Keratinocyte (primary cell): ENCODE measurements at regions not wholly inside any gene's neighbourhood (a gene's known extent, or its start where the extent isn't known, plus 50 kb on each side); places are given as distances from the start of the nearest gene placed in this dataset.
A peak's percentile ranks its signal among the peaks of the same experiment; 100 is the strongest.

Experiments
- DNase-seq: peaks from one replicate; pipeline ENCODE4 v3.0.0-alpha.2; 2011; ENCODE audit warnings: low read depth, missing footprints, low spot score
- FAIRE-seq: peaks from 2 replicates; lab custom pipeline; 2011; peaks lifted over from hg19 to GRCh38; lab: Jason Lieb, UNC
- H2AFZ ChIP-seq: 2 replicates; pipeline ENCODE4 v1.6.0; 2012; ENCODE audit warnings: low read length, control low read depth, inconsistent platforms; ENCODE audit not compliant: control insufficient read depth
- H3K27ac ChIP-seq: 2 replicates; pipeline ENCODE4 v1.5.1; 2011; ENCODE audit warnings: low read length; ENCODE audit not compliant: control insufficient read depth, insufficient read depth
- H3K27me3 ChIP-seq: 3 replicates; pipeline ENCODE4 v1.6.0; 2011; ENCODE audit warnings: low read length; ENCODE audit not compliant: control insufficient read depth, insufficient read depth; ENCODE audit errors: extremely low read depth
- H3K36me3 ChIP-seq, 2 experiments: 2 replicates in 1 of 2; 3 replicates in 1 of 2; pipeline ENCODE4 v1.5.1; 2011; ENCODE audit warnings: low read length in 2 of 2, mild to moderate bottlenecking in 1 of 2; ENCODE audit not compliant: control insufficient read depth in 2 of 2, insufficient read depth in 2 of 2; ENCODE audit errors: extremely low read depth in 1 of 2
- H3K4me1 ChIP-seq: 3 replicates; pipeline ENCODE4 v1.5.1; 2011; ENCODE audit warnings: low read length; ENCODE audit not compliant: control insufficient read depth, insufficient read depth; ENCODE audit errors: extremely low read depth
- H3K4me2 ChIP-seq: 3 replicates; pipeline ENCODE4 v1.6.0; 2011; ENCODE audit warnings: low read depth, low read length; ENCODE audit not compliant: control insufficient read depth, insufficient read depth; ENCODE audit errors: extremely low read depth
- H3K4me3 ChIP-seq, 3 experiments: fragments of 200-600 bp in 1 of 3; sonication (generic) in 1 of 3; 2 replicates in 2 of 3; 3 replicates in 1 of 3; pipeline ENCODE4 v1.5.1; 2011 to 2016; ENCODE audit warnings: low read length in 3 of 3, mild to moderate bottlenecking in 3 of 3, control low read depth in 2 of 3, inconsistent platforms in 1 of 3, low read depth in 1 of 3, mixed read lengths in 1 of 3, mixed run types in 1 of 3, moderate library complexity in 1 of 3; ENCODE audit not compliant: control insufficient read depth in 2 of 3, insufficient read depth in 2 of 3; ENCODE audit errors: extremely low read depth in 1 of 3
- H3K79me2 ChIP-seq: 2 replicates; pipeline ENCODE4 v1.6.0; 2012; ENCODE audit warnings: low read length; ENCODE audit not compliant: control insufficient read depth, insufficient read depth
- H3K9ac ChIP-seq: 3 replicates; pipeline ENCODE4 v1.6.0; 2011; ENCODE audit warnings: low read length; ENCODE audit not compliant: control insufficient read depth, insufficient read depth; ENCODE audit errors: extremely low read depth
- H3K9me1 ChIP-seq: 3 replicates; pipeline ENCODE4 v1.6.0; 2011; ENCODE audit warnings: low read length; ENCODE audit not compliant: control insufficient read depth, insufficient read depth; ENCODE audit errors: extremely low read depth
- H3K9me3 ChIP-seq: 2 replicates; pipeline ENCODE4 v1.5.1; 2012; ENCODE audit warnings: low read depth, low read length; ENCODE audit not compliant: control insufficient read depth
- H4K20me1 ChIP-seq: 3 replicates; pipeline ENCODE4 v1.6.0; 2011; ENCODE audit warnings: low read length; ENCODE audit not compliant: control insufficient read depth, insufficient read depth; ENCODE audit errors: extremely low read depth
- EZH2 ChIP-seq: IDR thresholded peaks from one replicate; pipeline ENCODE4 v1.6.1; 2012; ENCODE audit warnings: inconsistent platforms, mild to moderate bottlenecking, low read length, moderate library complexity
- dilution Hi-C: fragments of 300-500 bp; cut with MboI; formaldehyde crosslinking; loops from one replicate; pipeline ENCODE4 v1.7.0; 2020; ENCODE audit warnings: low sequenced_read_pairs; ENCODE audit not compliant: extremely low pct_ligation_motif_present
- TF ChIP-seq, protein P1 (sequence below), 3 experiments: IDR thresholded peaks in 1 of 3; conservative IDR thresholded peaks in 1 of 3; optimal IDR thresholded peaks in 1 of 3; 2 replicates in 2 of 3; 3 replicates in 1 of 3; pipeline versions ENCODE3 to v1.5.1; 2011; ENCODE audit warnings: low read length in 3 of 3, mild to moderate bottlenecking in 3 of 3, moderate library complexity in 2 of 3, control low read depth in 1 of 3, inconsistent platforms in 1 of 3; ENCODE audit not compliant: insufficient read depth in 2 of 3; ENCODE audit errors: extremely low read depth in 1 of 3

DNA sequence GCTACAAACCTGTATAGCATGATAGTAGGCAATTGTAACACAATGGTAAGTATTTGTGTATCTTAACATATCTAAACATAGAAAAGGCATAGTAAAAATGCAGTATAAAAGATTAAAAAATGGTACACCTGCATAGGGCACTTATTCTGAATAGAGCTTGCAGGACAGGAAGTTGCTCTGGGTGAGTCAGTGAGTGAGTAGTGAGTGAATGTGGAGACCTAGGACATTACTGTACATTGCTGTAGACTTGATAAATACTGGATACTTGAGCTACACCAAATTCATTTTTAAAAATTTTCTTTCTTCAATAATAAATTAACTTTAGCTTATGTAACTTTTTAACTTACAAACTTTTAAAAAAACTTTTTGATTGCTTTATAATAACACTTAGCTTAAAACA, 68.2 kb upstream of the MAML3 start:
- FAIRE-seq: peak; percentile 52

DNA sequence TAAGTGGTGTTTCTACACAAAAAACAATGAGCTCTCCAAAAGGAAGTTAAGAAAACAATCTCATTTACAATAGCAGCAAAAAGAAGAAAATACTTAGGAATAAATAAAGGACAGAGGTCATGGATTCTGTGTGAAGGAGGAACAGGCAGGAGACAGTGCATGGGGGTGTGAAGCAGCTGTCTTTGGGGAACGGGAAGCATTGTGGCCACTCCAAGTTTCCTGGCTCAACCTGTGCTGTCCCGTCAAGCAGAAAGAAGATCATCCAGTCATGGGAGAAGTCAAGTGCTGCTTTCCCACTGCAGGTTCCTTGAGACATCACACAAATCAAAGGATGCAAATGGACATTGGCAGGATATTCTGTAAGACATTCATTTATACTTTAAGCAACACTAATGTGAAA, 66.1 kb upstream of the MAML3 start:
- Histone ChIP-seq H3K36me3 (no peaks in the 10 kb centered on the region), H3K4me1 (peaks cover 3% of the 10 kb centered on the region)

More for the DNA sequence above, 68.2 kb upstream of the MAML3 start:
- Histone ChIP-seq H3K27ac (peak overlapping the region; percentile 4), H3K9ac (no peak overlapping the region), H3K4me1 (peaks cover 3% of the 10 kb centered on the region), H2AFZ (no peak overlapping the region), H3K9me1 (no peaks in the 10 kb centered on the region), H3K27me3 (no peaks in the 10 kb centered on the region), H4K20me1 (no peaks in the 10 kb centered on the region), H3K79me2 (no peaks in the 10 kb centered on the region), H3K4me2 (no peak overlapping the region), H3K36me3 (no peaks in the 10 kb centered on the region), H3K9me3 (no peaks in the 10 kb centered on the region), H3K4me3 (no peak overlapping the region)
- dilution Hi-C loops: no loop called here
- no peak for TF ChIP-seq EZH2
- TF ChIP-seq, protein P1, sequence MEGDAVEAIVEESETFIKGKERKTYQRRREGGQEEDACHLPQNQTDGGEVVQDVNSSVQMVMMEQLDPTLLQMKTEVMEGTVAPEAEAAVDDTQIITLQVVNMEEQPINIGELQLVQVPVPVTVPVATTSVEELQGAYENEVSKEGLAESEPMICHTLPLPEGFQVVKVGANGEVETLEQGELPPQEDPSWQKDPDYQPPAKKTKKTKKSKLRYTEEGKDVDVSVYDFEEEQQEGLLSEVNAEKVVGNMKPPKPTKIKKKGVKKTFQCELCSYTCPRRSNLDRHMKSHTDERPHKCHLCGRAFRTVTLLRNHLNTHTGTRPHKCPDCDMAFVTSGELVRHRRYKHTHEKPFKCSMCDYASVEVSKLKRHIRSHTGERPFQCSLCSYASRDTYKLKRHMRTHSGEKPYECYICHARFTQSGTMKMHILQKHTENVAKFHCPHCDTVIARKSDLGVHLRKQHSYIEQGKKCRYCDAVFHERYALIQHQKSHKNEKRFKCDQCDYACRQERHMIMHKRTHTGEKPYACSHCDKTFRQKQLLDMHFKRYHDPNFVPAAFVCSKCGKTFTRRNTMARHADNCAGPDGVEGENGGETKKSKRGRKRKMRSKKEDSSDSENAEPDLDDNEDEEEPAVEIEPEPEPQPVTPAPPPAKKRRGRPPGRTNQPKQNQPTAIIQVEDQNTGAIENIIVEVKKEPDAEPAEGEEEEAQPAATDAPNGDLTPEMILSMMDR (optimal IDR thresholded peaks at IDR 0.05 in 1 of 3, IDR thresholded peaks at IDR 0.05 in 1 of 3, conservative IDR thresholded peaks at IDR 0.05 in 1 of 3; ENCODE audit: extremely low read depth in 1 of 3, insufficient read depth in 2 of 3, low read length in 3 of 3): no peak
- no peak for DNase-seq

More for the DNA sequence above, 66.1 kb upstream of the MAML3 start:
- H3K9ac ChIP-seq: no peak overlapping the region
- H3K9me1 ChIP-seq: no peaks in the 10 kb centered on the region
- DNase-seq (no peak), FAIRE-seq (no peak)
- H3K27ac ChIP-seq: no peak overlapping the region
- no peaks in the 10 kb centered on the region for H3K9me3 ChIP-seq
- H3K4me3 ChIP-seq: no peak overlapping the region
- H4K20me1 ChIP-seq: no peaks in the 10 kb centered on the region
- TF ChIP-seq EZH2: no peak
- TF ChIP-seq, protein P1 (optimal IDR thresholded peaks at IDR 0.05 in 1 of 3, IDR thresholded peaks at IDR 0.05 in 1 of 3, conservative IDR thresholded peaks at IDR 0.05 in 1 of 3; ENCODE audit: extremely low read depth in 1 of 3, insufficient read depth in 2 of 3, low read length in 3 of 3): no peak
- H2AFZ ChIP-seq: no peak overlapping the region
- no peaks in the 10 kb centered on the region for H3K79me2 ChIP-seq
- no peak overlapping the region for H3K4me2 ChIP-seq
- H3K27me3 ChIP-seq: no peaks in the 10 kb centered on the region
- dilution Hi-C loops: no loop called here
